ENCODE measurements at regions not wholly inside any gene's neighbourhood (a gene's known extent, or its start where the extent isn't known, plus 50 kb on each side); places are given as distances from the start of the nearest gene placed in this dataset.

- TF ChIP-seq CTCF (IDR thresholded peaks at IDR 0.05) (no peak), EP300 (IDR thresholded peaks at IDR 0.05) (no peak)
Measured at GRCh38 chr1:164086832-164087231, 472.2 kb upstream of the PBX1 start.
